ENCODE measurements at regions not wholly inside any gene's neighbourhood (a gene's known extent, or its start where the extent isn't known, plus 50 kb on each side); places are given as distances from the start of the nearest gene placed in this dataset.

GRCh38 chr2:217207699-217208010 is 347.8 kb upstream of the TNP1 start:
- no peak overlapping the region for H3K27ac ChIP-seq (ENCODE audit: low read depth, low read length, poor library complexity, severe bottlenecking)
- TF ChIP-seq, protein P1, sequence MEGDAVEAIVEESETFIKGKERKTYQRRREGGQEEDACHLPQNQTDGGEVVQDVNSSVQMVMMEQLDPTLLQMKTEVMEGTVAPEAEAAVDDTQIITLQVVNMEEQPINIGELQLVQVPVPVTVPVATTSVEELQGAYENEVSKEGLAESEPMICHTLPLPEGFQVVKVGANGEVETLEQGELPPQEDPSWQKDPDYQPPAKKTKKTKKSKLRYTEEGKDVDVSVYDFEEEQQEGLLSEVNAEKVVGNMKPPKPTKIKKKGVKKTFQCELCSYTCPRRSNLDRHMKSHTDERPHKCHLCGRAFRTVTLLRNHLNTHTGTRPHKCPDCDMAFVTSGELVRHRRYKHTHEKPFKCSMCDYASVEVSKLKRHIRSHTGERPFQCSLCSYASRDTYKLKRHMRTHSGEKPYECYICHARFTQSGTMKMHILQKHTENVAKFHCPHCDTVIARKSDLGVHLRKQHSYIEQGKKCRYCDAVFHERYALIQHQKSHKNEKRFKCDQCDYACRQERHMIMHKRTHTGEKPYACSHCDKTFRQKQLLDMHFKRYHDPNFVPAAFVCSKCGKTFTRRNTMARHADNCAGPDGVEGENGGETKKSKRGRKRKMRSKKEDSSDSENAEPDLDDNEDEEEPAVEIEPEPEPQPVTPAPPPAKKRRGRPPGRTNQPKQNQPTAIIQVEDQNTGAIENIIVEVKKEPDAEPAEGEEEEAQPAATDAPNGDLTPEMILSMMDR (conservative IDR thresholded peaks at IDR 0.05; ENCODE audit: low read depth, low read length) = no peak
- TF ChIP-seq EZH2 (IDR thresholded peaks at IDR 0.05; ENCODE audit: borderline replicate concordance, low read depth, low read length, poor library complexity, severe bottlenecking) = no peak
- intact Hi-C loops (cut with micrococcal nuclease; ENCODE audit: unreplicated experiment) = no loop called here
- peaks cover 11% of the 10 kb centered on the region for H3K4me1 ChIP-seq (ENCODE audit: insufficient read depth, low read length, poor library complexity, severe bottlenecking)
- POLR2A ChIA-PET (ENCODE audit: low non-redundant PET) = no interaction called here
- no TSS peak for BruUV-seq (replicated peaks)
- no peak for DNase-seq (ENCODE audit: low spot score)
- no peaks in the 10 kb centered on the region for H3K9me3 ChIP-seq (ENCODE audit: low read depth, low read length, poor library complexity, severe bottlenecking)
- H3K36me3 ChIP-seq (ENCODE audit: insufficient read depth, low read length, poor library complexity, severe bottlenecking) = no peaks in the 10 kb centered on the region
- CTCF ChIA-PET = no interaction called here
- H3K27me3 ChIP-seq (replicated peaks; ENCODE audit: insufficient read depth, low read depth, low read length, poor library complexity) = no peaks in the 10 kb centered on the region
- H3K4me3 ChIP-seq (ENCODE audit: low read depth, low read length, poor library complexity, severe bottlenecking) = no peak overlapping the region

DNA sequence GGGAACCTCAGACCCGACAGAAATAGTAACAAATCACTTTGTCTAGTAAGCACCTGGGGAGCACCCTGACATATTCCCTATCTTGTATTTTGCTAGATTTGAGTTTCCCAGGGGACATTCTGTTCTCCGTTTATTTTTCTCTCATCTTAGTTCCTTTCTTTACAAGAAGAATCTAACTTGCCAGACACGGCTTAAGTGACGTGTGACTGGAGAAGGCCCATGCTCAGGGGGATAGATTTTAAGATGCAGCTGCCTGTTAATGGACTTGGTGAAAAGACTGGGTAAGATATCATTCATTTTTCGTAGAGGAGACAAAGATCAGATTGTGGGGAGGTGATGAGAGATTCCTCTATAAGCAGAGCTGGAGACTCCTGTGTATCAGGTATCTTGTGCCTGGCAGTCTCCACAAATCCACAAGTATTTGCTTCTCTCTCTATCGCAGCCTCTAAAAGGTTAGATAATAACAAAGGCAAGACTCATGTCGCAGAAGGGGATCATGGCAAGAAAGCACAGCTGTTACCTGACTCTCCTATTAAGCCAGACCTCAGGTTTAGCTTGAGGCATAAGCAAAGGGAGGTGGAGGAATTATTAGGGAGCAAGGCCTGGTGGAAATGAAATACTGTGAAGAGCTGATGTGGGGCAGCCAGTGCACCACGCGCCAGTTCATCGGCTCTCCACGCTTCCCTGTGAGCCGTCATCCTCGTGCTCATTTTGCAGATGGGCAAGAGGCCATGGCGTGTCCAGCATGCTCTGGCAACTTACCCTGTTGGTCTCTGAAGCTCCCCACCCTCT is 347.2 kb upstream of the TNP1 start:
- Histone ChIP-seq H3K27ac (ENCODE audit: low read depth, low read length, poor library complexity, severe bottlenecking) (no peak overlapping the region), H3K27me3 (replicated peaks; ENCODE audit: insufficient read depth, low read depth, low read length, poor library complexity) (no peaks in the 10 kb centered on the region), H3K4me3 (ENCODE audit: low read depth, low read length, poor library complexity, severe bottlenecking) (no peak overlapping the region), H3K4me1 (ENCODE audit: insufficient read depth, low read length, poor library complexity, severe bottlenecking) (peaks cover 11% of the 10 kb centered on the region), H3K9me3 (ENCODE audit: low read depth, low read length, poor library complexity, severe bottlenecking) (no peaks in the 10 kb centered on the region), H3K36me3 (ENCODE audit: insufficient read depth, low read length, poor library complexity, severe bottlenecking) (no peaks in the 10 kb centered on the region)
- POLR2A ChIA-PET (ENCODE audit: low non-redundant PET) = no interaction called here
- intact Hi-C loops (cut with micrococcal nuclease; ENCODE audit: unreplicated experiment) = no loop called here
- no peak for TF ChIP-seq EZH2 (IDR thresholded peaks at IDR 0.05; ENCODE audit: borderline replicate concordance, low read depth, low read length, poor library complexity, severe bottlenecking)
- TF ChIP-seq, protein P1 (conservative IDR thresholded peaks at IDR 0.05; ENCODE audit: low read depth, low read length) = no peak
- BruUV-seq (replicated peaks) = no TSS peak
- DNase-seq (ENCODE audit: low spot score) = no peak
- CTCF ChIA-PET = no interaction called here

DNA sequence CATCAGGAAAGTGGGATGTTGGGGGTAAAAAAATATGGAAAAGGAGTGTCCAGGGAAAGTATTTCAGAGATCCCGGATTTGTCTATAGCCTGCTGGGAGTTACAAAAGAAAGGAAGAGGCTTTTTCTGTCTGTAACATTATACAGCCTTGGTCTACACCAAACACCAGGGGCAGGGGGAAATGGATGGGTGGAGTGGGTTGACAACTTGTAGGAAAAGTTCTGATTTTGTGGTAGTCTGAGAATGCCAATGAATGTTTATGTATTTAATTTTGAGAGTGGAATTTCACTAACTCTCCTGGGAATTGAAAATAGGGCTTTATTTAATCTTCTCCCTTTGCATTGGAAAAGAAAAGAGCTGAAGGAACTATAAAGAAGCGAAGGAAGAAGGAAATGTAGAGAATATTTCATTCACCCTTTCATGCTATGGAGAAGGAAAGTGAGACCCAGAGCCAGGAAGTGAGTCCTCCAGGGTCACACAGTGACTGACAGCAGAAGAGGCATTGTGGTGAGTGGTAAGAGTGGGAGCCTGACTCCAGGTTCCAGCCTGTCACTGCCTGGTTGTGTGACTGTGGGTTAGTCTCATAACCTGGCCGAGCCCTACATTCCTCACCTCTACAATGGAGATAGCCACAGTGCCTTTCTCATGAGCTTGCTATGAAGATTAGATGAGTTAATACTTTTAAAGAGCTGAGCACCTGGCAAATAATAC is 346.3 kb upstream of the TNP1 start:
- Histone ChIP-seq H3K27me3 (replicated peaks; ENCODE audit: insufficient read depth, low read depth, low read length, poor library complexity) (no peaks in the 10 kb centered on the region), H3K9me3 (ENCODE audit: low read depth, low read length, poor library complexity, severe bottlenecking) (no peaks in the 10 kb centered on the region), H3K36me3 (ENCODE audit: insufficient read depth, low read length, poor library complexity, severe bottlenecking) (no peaks in the 10 kb centered on the region), H3K4me1 (ENCODE audit: insufficient read depth, low read length, poor library complexity, severe bottlenecking) (peaks cover 11% of the 10 kb centered on the region), H3K4me3 (ENCODE audit: low read depth, low read length, poor library complexity, severe bottlenecking) (no peak overlapping the region), H3K27ac (ENCODE audit: low read depth, low read length, poor library complexity, severe bottlenecking) (no peak overlapping the region)
- intact Hi-C loops (cut with micrococcal nuclease; ENCODE audit: unreplicated experiment) = no loop called here
- TF ChIP-seq EZH2 (IDR thresholded peaks at IDR 0.05; ENCODE audit: borderline replicate concordance, low read depth, low read length, poor library complexity, severe bottlenecking) = no peak
- TF ChIP-seq, protein P1 (conservative IDR thresholded peaks at IDR 0.05; ENCODE audit: low read depth, low read length) = no peak
- ChIA-PET POLR2A (ENCODE audit: low non-redundant PET) (no interaction called here), CTCF (no interaction called here)
- no TSS peak for BruUV-seq (replicated peaks)
- DNase-seq (ENCODE audit: low spot score) = peak; percentile 30
